ENCODE measurements at regions not wholly inside any gene's neighbourhood (a gene's known extent, or its start where the extent isn't known, plus 50 kb on each side); places are given as distances from the start of the nearest gene placed in this dataset.

- TF ChIP-seq, protein P1, sequence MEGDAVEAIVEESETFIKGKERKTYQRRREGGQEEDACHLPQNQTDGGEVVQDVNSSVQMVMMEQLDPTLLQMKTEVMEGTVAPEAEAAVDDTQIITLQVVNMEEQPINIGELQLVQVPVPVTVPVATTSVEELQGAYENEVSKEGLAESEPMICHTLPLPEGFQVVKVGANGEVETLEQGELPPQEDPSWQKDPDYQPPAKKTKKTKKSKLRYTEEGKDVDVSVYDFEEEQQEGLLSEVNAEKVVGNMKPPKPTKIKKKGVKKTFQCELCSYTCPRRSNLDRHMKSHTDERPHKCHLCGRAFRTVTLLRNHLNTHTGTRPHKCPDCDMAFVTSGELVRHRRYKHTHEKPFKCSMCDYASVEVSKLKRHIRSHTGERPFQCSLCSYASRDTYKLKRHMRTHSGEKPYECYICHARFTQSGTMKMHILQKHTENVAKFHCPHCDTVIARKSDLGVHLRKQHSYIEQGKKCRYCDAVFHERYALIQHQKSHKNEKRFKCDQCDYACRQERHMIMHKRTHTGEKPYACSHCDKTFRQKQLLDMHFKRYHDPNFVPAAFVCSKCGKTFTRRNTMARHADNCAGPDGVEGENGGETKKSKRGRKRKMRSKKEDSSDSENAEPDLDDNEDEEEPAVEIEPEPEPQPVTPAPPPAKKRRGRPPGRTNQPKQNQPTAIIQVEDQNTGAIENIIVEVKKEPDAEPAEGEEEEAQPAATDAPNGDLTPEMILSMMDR (tag by site-specific recombination; IDR thresholded peaks at IDR 0.05): no peak
- TF ChIP-seq ZFP41 (tag by site-specific recombination; IDR thresholded peaks at IDR 0.05; ENCODE audit: borderline replicate concordance) (no peak), ZNF785 (tag by site-specific recombination; IDR thresholded peaks at IDR 0.05) (no peak), ZNF174 (tag by site-specific recombination; IDR thresholded peaks at IDR 0.05) (no peak), ZNF121 (tag by site-specific recombination; IDR thresholded peaks at IDR 0.05) (no peak), ZNF555 (tag by site-specific recombination; conservative IDR thresholded peaks at IDR 0.05) (no peak), ZXDB (tag by site-specific recombination; IDR thresholded peaks at IDR 0.05) (no peak), ZNF670 (tag by site-specific recombination; IDR thresholded peaks at IDR 0.05; ENCODE audit: low read depth) (no peak), ZNF266 (tag by site-specific recombination; IDR thresholded peaks at IDR 0.05; ENCODE audit: low read depth) (no peak)
- TF ChIP-seq, protein P2, sequence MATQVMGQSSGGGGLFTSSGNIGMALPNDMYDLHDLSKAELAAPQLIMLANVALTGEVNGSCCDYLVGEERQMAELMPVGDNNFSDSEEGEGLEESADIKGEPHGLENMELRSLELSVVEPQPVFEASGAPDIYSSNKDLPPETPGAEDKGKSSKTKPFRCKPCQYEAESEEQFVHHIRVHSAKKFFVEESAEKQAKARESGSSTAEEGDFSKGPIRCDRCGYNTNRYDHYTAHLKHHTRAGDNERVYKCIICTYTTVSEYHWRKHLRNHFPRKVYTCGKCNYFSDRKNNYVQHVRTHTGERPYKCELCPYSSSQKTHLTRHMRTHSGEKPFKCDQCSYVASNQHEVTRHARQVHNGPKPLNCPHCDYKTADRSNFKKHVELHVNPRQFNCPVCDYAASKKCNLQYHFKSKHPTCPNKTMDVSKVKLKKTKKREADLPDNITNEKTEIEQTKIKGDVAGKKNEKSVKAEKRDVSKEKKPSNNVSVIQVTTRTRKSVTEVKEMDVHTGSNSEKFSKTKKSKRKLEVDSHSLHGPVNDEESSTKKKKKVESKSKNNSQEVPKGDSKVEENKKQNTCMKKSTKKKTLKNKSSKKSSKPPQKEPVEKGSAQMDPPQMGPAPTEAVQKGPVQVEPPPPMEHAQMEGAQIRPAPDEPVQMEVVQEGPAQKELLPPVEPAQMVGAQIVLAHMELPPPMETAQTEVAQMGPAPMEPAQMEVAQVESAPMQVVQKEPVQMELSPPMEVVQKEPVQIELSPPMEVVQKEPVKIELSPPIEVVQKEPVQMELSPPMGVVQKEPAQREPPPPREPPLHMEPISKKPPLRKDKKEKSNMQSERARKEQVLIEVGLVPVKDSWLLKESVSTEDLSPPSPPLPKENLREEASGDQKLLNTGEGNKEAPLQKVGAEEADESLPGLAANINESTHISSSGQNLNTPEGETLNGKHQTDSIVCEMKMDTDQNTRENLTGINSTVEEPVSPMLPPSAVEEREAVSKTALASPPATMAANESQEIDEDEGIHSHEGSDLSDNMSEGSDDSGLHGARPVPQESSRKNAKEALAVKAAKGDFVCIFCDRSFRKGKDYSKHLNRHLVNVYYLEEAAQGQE (tag by site-specific recombination; IDR thresholded peaks at IDR 0.05): no peak
- TF ChIP-seq, protein P3, sequence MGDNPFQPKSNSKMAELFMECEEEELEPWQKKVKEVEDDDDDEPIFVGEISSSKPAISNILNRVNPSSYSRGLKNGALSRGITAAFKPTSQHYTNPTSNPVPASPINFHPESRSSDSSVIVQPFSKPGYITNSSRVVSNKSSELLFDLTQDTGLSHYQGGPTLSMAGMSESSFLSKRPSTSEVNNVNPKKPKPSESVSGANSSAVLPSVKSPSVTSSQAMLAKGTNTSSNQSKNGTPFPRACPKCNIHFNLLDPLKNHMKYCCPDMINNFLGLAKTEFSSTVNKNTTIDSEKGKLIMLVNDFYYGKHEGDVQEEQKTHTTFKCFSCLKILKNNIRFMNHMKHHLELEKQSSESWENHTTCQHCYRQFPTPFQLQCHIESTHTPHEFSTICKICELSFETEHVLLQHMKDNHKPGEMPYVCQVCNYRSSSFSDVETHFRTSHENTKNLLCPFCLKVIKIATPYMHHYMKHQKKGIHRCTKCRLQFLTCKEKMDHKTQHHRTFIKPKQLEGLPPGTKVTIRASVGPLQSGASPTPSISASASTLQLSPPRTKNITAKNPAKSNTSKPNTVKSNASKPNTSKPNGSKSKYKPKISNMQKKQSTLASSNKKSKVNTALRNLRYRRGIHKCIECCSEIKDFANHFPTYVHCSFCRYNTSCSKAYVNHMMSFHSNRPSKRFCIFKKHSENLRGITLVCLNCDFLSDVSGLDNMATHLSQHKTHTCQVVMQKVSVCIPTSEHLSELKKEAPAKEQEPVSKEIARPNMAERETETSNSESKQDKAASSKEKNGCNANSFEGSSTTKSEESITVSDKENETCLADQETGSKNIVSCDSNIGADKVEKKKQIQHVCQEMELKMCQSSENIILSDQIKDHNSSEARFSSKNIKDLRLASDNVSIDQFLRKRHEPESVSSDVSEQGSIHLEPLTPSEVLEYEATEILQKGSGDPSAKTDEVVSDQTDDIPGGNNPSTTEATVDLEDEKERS (tag by site-specific recombination; IDR thresholded peaks at IDR 0.05): no peak
- TF ChIP-seq, protein P4, sequence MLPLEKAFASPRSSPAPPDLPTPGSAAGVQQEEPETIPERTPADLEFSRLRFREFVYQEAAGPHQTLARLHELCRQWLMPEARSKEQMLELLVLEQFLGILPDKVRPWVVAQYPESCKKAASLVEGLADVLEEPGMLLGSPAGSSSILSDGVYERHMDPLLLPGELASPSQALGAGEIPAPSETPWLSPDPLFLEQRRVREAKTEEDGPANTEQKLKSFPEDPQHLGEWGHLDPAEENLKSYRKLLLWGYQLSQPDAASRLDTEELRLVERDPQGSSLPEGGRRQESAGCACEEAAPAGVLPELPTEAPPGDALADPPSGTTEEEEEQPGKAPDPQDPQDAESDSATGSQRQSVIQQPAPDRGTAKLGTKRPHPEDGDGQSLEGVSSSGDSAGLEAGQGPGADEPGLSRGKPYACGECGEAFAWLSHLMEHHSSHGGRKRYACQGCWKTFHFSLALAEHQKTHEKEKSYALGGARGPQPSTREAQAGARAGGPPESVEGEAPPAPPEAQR (tag by site-specific recombination; IDR thresholded peaks at IDR 0.05): no peak
- TF ChIP-seq, protein P5, sequence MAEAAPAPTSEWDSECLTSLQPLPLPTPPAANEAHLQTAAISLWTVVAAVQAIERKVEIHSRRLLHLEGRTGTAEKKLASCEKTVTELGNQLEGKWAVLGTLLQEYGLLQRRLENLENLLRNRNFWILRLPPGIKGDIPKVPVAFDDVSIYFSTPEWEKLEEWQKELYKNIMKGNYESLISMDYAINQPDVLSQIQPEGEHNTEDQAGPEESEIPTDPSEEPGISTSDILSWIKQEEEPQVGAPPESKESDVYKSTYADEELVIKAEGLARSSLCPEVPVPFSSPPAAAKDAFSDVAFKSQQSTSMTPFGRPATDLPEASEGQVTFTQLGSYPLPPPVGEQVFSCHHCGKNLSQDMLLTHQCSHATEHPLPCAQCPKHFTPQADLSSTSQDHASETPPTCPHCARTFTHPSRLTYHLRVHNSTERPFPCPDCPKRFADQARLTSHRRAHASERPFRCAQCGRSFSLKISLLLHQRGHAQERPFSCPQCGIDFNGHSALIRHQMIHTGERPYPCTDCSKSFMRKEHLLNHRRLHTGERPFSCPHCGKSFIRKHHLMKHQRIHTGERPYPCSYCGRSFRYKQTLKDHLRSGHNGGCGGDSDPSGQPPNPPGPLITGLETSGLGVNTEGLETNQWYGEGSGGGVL (tag by site-specific recombination; IDR thresholded peaks at IDR 0.05): no peak
Observed at GRCh38 chr2:14816069-14817060, 183.8 kb downstream of the LRATD1 start.

All from HEK293 (cell line).